Keratinocyte (primary cell): ENCODE measurements at regions not wholly inside any gene's neighbourhood (a gene's known extent, or its start where the extent isn't known, plus 50 kb on each side); places are given as distances from the start of the nearest gene placed in this dataset.

Experiments
- EZH2 ChIP-seq: IDR thresholded peaks from one replicate; pipeline ENCODE4 v1.6.1; 2012; ENCODE audit warnings: inconsistent platforms, mild to moderate bottlenecking, low read length, moderate library complexity
- TF ChIP-seq, protein P1 (sequence below), 3 experiments: IDR thresholded peaks in 1 of 3; conservative IDR thresholded peaks in 1 of 3; optimal IDR thresholded peaks in 1 of 3; 2 replicates in 2 of 3; 3 replicates in 1 of 3; pipeline versions ENCODE3 to v1.5.1; 2011; ENCODE audit warnings: low read length in 3 of 3, mild to moderate bottlenecking in 3 of 3, moderate library complexity in 2 of 3, control low read depth in 1 of 3, inconsistent platforms in 1 of 3; ENCODE audit not compliant: insufficient read depth in 2 of 3; ENCODE audit errors: extremely low read depth in 1 of 3

DNA sequence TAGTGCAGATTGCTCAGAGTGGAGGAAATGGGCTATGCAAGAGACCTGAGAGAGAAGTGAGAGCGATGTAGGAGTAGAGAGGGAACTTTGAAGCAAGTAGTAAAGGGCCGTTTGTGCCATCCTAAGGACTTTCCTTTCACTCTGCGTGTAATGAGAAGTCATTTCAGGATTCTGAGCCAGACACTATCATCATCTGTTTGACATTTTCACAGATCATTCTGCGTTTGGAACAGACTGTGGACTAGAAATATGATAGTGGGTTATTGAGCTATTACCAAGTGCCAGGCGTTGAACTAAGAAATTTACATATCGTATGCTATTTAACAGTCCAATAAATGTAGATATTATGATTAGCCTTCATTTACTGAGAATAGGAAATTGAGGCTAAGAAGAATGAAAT lies 150.0 kb upstream of the ROBO2 start:
- TF ChIP-seq, protein P1, sequence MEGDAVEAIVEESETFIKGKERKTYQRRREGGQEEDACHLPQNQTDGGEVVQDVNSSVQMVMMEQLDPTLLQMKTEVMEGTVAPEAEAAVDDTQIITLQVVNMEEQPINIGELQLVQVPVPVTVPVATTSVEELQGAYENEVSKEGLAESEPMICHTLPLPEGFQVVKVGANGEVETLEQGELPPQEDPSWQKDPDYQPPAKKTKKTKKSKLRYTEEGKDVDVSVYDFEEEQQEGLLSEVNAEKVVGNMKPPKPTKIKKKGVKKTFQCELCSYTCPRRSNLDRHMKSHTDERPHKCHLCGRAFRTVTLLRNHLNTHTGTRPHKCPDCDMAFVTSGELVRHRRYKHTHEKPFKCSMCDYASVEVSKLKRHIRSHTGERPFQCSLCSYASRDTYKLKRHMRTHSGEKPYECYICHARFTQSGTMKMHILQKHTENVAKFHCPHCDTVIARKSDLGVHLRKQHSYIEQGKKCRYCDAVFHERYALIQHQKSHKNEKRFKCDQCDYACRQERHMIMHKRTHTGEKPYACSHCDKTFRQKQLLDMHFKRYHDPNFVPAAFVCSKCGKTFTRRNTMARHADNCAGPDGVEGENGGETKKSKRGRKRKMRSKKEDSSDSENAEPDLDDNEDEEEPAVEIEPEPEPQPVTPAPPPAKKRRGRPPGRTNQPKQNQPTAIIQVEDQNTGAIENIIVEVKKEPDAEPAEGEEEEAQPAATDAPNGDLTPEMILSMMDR (optimal IDR thresholded peaks at IDR 0.05 in 1 of 3, IDR thresholded peaks at IDR 0.05 in 1 of 3, conservative IDR thresholded peaks at IDR 0.05 in 1 of 3; ENCODE audit: extremely low read depth in 1 of 3, insufficient read depth in 2 of 3, low read length in 3 of 3), result no peak
- no peak for TF ChIP-seq EZH2
